Endodermal cell (in vitro differentiated cells): ENCODE measurements at regions not wholly inside any gene's neighbourhood (a gene's known extent, or its start where the extent isn't known, plus 50 kb on each side); places are given as distances from the start of the nearest gene placed in this dataset.

Experiments
- DNase-seq: peaks from one replicate; pipeline ENCODE4 v3.0.0-alpha.2; 2017
- H3K27ac ChIP-seq: 2 replicates; pipeline ENCODE4 v1.5.1; 2013; ENCODE audit warnings: mild to moderate bottlenecking, low read depth, low read length, moderate library complexity
- H3K27me3 ChIP-seq: 2 replicates; pipeline ENCODE4 v1.6.1; 2013; ENCODE audit warnings: mild to moderate bottlenecking, low read length, moderate library complexity; ENCODE audit not compliant: insufficient read depth, control insufficient read depth, poor library complexity, severe bottlenecking
- H3K36me3 ChIP-seq: 2 replicates; pipeline ENCODE4 v1.7.0; 2013; ENCODE audit warnings: mild to moderate bottlenecking, low read length, moderate library complexity; ENCODE audit not compliant: control insufficient read depth, insufficient read depth
- H3K4me1 ChIP-seq: one replicate; pipeline ENCODE4 v1.7.0; 2013; ENCODE audit warnings: low read length; ENCODE audit not compliant: control insufficient read depth, insufficient read depth
- H3K4me3 ChIP-seq: 2 replicates; pipeline ENCODE4 v1.5.1; 2013; ENCODE audit warnings: mild to moderate bottlenecking, low read length, moderate library complexity
- H3K9ac ChIP-seq: 2 replicates; pipeline ENCODE4 v1.6.1; 2013; ENCODE audit warnings: mild to moderate bottlenecking, low read length, moderate library complexity; ENCODE audit not compliant: poor library complexity, severe bottlenecking; ENCODE audit errors: extremely low read depth
- H3K9me3 ChIP-seq: 2 replicates; pipeline ENCODE4 v1.6.1; 2013; ENCODE audit warnings: mild to moderate bottlenecking, low read length, moderate library complexity; ENCODE audit not compliant: control insufficient read depth
- H3K27ac Mint-ChIP-seq: 2 replicates; pipeline ENCODE4 v1.8.0; 2020; ENCODE audit warnings: mixed read lengths
- H3K27me3 Mint-ChIP-seq: 2 replicates; pipeline ENCODE4 v1.8.0; 2021; ENCODE audit warnings: mild to moderate bottlenecking, mixed read lengths; ENCODE audit not compliant: insufficient read depth
- H3K36me3 Mint-ChIP-seq: 2 replicates; pipeline ENCODE4 v1.8.0; 2020; ENCODE audit warnings: low read depth, mixed read lengths
- H3K4me1 Mint-ChIP-seq: 2 replicates; pipeline ENCODE4 v1.8.0; 2020; ENCODE audit warnings: mixed read lengths
- H3K4me3 Mint-ChIP-seq: 2 replicates; pipeline ENCODE4 v1.8.0; 2020; ENCODE audit warnings: mild to moderate bottlenecking, moderate library complexity, mixed read lengths
- H3K9me3 Mint-ChIP-seq: 2 replicates; pipeline ENCODE4 v1.8.0; 2020; ENCODE audit warnings: mild to moderate bottlenecking, mixed read lengths
- WGBS, 2 experiments: methylation state at CpG; one replicate each; pipeline versions ENCODE4 v1.1.5 to v1.1.7; 2013; ENCODE audit warnings: missing lambda C conversion rate in 2 of 2, mixed read lengths in 1 of 2; ENCODE audit not compliant: insufficient coverage in 1 of 2, insufficient read length in 1 of 2; 5-methylcytosine and 5-hydroxymethylcytosine counted together
- TF ChIP-seq, protein P1 (sequence below): fragments of 200-600 bp; sonication (generic); conservative IDR thresholded peaks from 2 replicates; pipeline ENCODE4 v1.5.0; 2021; ENCODE audit warnings: antibody characterized with exemption, mild to moderate bottlenecking

DNA sequence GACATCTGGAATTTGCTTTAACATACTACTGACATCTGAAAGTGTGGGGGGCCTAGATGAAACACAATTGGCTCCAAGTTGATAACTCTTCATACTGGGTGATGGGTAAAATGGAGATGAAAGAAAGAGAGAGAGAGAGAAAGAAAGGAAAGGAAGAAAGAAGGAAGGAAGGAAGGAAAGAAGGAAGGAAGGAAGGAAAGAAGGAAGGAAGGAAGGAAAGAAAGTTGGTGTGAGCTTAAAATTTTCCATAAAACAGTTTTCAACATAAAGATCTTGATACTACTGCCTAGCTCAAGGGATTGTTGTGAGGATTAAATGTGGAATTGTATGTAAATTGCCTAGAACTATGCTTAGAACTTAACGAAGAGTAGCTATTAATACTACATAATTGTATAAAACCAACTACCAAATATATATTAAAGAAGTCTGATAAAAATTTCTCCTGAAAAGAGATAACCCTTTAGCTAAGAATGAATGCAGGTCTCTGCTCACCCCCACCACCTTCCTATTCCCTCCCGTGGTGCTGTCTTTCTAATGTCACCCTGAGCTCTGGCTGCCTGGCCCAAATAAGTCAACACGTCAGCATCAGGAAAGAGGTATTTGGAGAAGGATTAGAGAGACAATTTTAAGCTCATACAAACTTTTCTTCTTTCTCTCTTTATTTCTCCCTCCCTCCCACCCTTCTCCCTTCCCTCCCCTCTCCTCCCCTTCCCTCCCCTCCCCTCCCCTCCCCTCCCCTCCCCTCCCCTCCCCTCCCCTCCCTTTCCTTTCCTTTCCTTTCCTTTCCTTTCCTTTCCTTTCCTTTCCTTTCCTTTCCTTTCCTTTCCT is 89.3 kb upstream of the SGIP1 start:
- Mint-ChIP-seq H3K9me3 (no peaks in the 10 kb centered on the region), H3K4me3 (no peak overlapping the region), H3K4me1 (peaks cover 15% of the 10 kb centered on the region), H3K36me3 (no peaks in the 10 kb centered on the region), H3K27me3 (no peaks in the 10 kb centered on the region), H3K27ac (no peak overlapping the region)
- Histone ChIP-seq H3K4me1 (peaks cover 2% of the 10 kb centered on the region), H3K9me3 (no peaks in the 10 kb centered on the region), H3K36me3 (no peaks in the 10 kb centered on the region), H3K4me3 (no peak overlapping the region), H3K9ac (no peak overlapping the region), H3K27me3 (no peaks in the 10 kb centered on the region), H3K27ac (no peak overlapping the region)
- TF ChIP-seq, protein P1, sequence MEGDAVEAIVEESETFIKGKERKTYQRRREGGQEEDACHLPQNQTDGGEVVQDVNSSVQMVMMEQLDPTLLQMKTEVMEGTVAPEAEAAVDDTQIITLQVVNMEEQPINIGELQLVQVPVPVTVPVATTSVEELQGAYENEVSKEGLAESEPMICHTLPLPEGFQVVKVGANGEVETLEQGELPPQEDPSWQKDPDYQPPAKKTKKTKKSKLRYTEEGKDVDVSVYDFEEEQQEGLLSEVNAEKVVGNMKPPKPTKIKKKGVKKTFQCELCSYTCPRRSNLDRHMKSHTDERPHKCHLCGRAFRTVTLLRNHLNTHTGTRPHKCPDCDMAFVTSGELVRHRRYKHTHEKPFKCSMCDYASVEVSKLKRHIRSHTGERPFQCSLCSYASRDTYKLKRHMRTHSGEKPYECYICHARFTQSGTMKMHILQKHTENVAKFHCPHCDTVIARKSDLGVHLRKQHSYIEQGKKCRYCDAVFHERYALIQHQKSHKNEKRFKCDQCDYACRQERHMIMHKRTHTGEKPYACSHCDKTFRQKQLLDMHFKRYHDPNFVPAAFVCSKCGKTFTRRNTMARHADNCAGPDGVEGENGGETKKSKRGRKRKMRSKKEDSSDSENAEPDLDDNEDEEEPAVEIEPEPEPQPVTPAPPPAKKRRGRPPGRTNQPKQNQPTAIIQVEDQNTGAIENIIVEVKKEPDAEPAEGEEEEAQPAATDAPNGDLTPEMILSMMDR: no peak
- DNase-seq: no peak
- WGBS, 2 experiments: 63% methylated on average over 2 of the region's 3 CpGs; no CpG with 5 or more reads in 1 of the 2 experiments

DNA sequence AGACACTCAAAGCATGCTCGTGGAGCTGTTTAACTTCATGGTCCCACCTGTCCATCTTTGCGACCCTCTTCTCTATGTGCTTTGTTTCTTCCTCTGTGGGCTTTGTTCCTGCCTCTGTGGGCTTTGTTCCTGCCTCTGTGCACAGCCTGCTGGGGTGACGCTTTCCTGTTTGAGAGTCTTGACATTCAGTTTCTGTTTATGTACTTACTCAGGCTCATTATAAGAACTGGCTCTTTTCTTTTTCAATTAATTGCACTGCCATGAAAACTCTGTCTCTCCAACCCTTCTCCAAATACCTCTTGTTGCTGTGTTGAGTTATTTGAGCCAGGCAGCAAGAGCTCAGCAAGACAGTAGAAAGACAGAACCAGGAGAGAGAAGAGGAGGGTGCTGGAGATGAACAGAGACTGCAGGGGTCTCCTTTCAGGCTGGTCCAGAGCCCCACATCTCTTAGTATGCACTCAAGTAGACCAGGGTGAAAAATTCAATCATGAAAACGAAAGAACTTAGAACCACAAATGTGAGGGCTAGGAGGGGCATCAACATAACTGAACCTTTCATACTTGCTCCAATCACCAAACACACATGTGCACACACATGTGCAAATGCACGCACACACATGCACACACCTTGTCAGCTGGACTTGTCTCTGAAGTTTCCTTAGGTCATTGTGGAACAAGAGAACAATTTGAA is 88.3 kb upstream of the SGIP1 start:
- H3K9me3 ChIP-seq: no peaks in the 10 kb centered on the region
- DNase-seq: no peak
- Mint-ChIP-seq H3K9me3 (no peaks in the 10 kb centered on the region), H3K4me1 (peaks cover 24% of the 10 kb centered on the region), H3K36me3 (no peaks in the 10 kb centered on the region), H3K4me3 (no peak overlapping the region), H3K27me3 (no peaks in the 10 kb centered on the region), H3K27ac (no peak overlapping the region)
- no peaks in the 10 kb centered on the region for H3K36me3 ChIP-seq
- WGBS, 2 experiments: 87 to 91% methylated on average over 3 to 5 of the region's 5 CpGs
- peak overlapping the region; percentile 8 for H3K27ac ChIP-seq
- peaks cover 2% of the 10 kb centered on the region for H3K4me1 ChIP-seq
- no peaks in the 10 kb centered on the region for H3K27me3 ChIP-seq
- H3K4me3 ChIP-seq: no peak overlapping the region
- TF ChIP-seq, protein P1: no peak
- H3K9ac ChIP-seq: no peak overlapping the region

DNA sequence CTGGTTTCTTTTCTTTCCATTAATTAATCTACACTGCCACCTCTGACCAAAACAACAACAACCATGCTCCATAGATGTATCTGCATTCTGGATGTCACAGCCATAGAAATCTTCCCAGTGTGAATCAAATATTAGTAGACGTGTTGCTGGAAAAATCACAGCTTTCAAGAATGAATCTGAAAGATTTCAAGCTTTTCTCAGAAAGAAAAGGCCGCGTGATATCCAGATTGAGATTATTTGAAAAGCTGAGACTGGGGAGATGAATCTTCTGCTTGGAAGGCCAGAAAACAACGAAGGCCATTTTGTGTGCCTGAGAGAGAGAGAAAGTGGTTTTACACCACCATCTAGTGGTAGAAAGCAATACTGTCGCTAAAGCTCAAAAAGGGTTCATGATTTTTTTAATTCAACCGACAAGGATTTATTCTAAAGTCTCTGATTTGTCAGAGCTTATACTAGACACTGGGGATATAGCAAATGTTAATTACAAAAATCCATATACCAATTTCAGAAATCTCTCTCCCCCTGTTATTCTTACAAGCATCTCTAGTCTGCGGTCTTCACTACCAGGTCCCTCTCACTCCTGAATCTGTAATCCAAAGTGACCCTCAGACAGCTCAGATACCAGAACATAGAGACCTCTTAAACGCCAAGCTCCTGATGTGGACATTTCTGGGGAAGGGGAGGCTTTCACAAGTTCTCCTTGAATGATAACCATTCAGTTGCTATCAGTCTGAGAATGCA is 87.5 kb upstream of the SGIP1 start:
- Mint-ChIP-seq H3K36me3 (no peaks in the 10 kb centered on the region), H3K4me3 (no peak overlapping the region), H3K27ac (no peak overlapping the region), H3K27me3 (no peaks in the 10 kb centered on the region), H3K9me3 (no peaks in the 10 kb centered on the region), H3K4me1 (peaks cover 31% of the 10 kb centered on the region)
- Histone ChIP-seq H3K36me3 (no peaks in the 10 kb centered on the region), H3K9ac (no peak overlapping the region), H3K9me3 (no peaks in the 10 kb centered on the region), H3K4me3 (no peak overlapping the region), H3K27ac (no peak overlapping the region), H3K27me3 (no peaks in the 10 kb centered on the region), H3K4me1 (peaks cover 8% of the 10 kb centered on the region)
- WGBS, 2 experiments: 11 to 24% methylated on average over 6 to 8 of the region's 8 CpGs
- TF ChIP-seq, protein P1: peak; percentile 91
- peak; percentile 55 for DNase-seq
